ENCODE measurements at regions not wholly inside any gene's neighbourhood (a gene's known extent, or its start where the extent isn't known, plus 50 kb on each side); places are given as distances from the start of the nearest gene placed in this dataset.

GRCh38 chr18:28439870-28440269 is 262.9 kb upstream of the CDH2 start:
- TF ChIP-seq CTCF (IDR thresholded peaks at IDR 0.05; ENCODE audit: borderline replicate concordance, extremely low read depth, low read length, poor library complexity, severe bottlenecking) (peak; percentile 45), EZH2 (IDR thresholded peaks at IDR 0.05; ENCODE audit: borderline replicate concordance, low read depth, low read length, severe bottlenecking) (no peak)
